ENCODE measurements at regions not wholly inside any gene's neighbourhood (a gene's known extent, or its start where the extent isn't known, plus 50 kb on each side); places are given as distances from the start of the nearest gene placed in this dataset.

- Histone ChIP-seq H3K79me1 (ENCODE audit: low read depth in 1 of 2, low read length in 2 of 2) (no peaks in the 10 kb centered on the region), H2BK5ac (ENCODE audit: low read depth, low read length, poor library complexity, severe bottlenecking) (no peak overlapping the region), H2AK5ac (ENCODE audit: low read depth, low read length) (no peak overlapping the region), H3K9ac (ENCODE audit: low read depth, low read length) (no peak overlapping the region), H3K27me3 (ENCODE audit: control insufficient read depth, insufficient read depth, low read length) (no peaks in the 10 kb centered on the region), H2BK20ac (ENCODE audit: low read depth, low read length) (no peak overlapping the region), H3K14ac (replicated peaks; ENCODE audit: low read depth, low read length) (no peak overlapping the region), H2AK9ac (replicated peaks; ENCODE audit: low read depth, low read length, poor library complexity) (no peak overlapping the region), H2BK15ac (ENCODE audit: low read depth, low read length) (no peak overlapping the region), H4K20me1 (ENCODE audit: insufficient read depth, low read length) (no peaks in the 10 kb centered on the region), H4K8ac (ENCODE audit: low read depth in 2 of 2, low read length in 2 of 2) (no peak overlapping the region), H4K5ac (ENCODE audit: low read depth, low read length) (no peak overlapping the region), H3K56ac (ENCODE audit: extremely low read depth, insufficient read depth, low read length) (no peak overlapping the region), H3K9me1 (ENCODE audit: insufficient read depth, low read length) (no peaks in the 10 kb centered on the region), H2AFZ (replicated peaks; ENCODE audit: low read length, poor library complexity) (no peak overlapping the region), H3K4ac (ENCODE audit: low read depth, low read length) (no peak overlapping the region), H3K9me3 (ENCODE audit: control insufficient read depth, insufficient read depth, low read length) (peaks cover 2% of the 10 kb centered on the region; the same call in 1 of the 2 replicates), H3K18ac (ENCODE audit: low read depth, low read length) (no peak overlapping the region), H3K4me1 (ENCODE audit: control insufficient read depth, insufficient read depth, low read length) (no peaks in the 10 kb centered on the region), H2BK120ac (ENCODE audit: low read depth, low read length) (no peak overlapping the region), H3K36me3 (ENCODE audit: control insufficient read depth, insufficient read depth, low read length) (no peaks in the 10 kb centered on the region), H3K23ac (ENCODE audit: low read depth, low read length) (no peak overlapping the region), H3K27ac (ENCODE audit: insufficient read depth, low read length) (no peak overlapping the region), H3K4me3 (ENCODE audit: insufficient read depth, low read depth, low read length) (no peak overlapping the region), H3K4me2 (ENCODE audit: low read depth, low read length) (no peak overlapping the region), H4K91ac (ENCODE audit: insufficient read depth, low read depth, low read length) (no peak overlapping the region)
- in situ Hi-C loops (cut with MboI; ENCODE audit: low sequenced_read_pairs) (no loop called here), intact Hi-C loops (cut with micrococcal nuclease) (no loop called here), dilution Hi-C loops (cut with HindIII; ENCODE audit: low sequenced_read_pairs, unreplicated experiment) (no loop called here)
- DNase-seq (no peak), ATAC-seq (ENCODE audit: low read depth) (no peak)
- TF ChIP-seq CHD1 (IDR thresholded peaks at IDR 0.05; ENCODE audit: low read depth, low read length) (no peak), RCOR1 (IDR thresholded peaks at IDR 0.05; ENCODE audit: insufficient replicate concordance, low read length) (no peak), POLR2A (IDR thresholded peaks at IDR 0.05; ENCODE audit: low read depth, low read length) (no peak), USF2 (IDR thresholded peaks at IDR 0.05; ENCODE audit: low read depth, low read length) (no peak), RAD21 (IDR thresholded peaks at IDR 0.05; ENCODE audit: low read length) (no peak), ELK1 (IDR thresholded peaks at IDR 0.05; ENCODE audit: borderline replicate concordance, low read depth, low read length) (no peak), MXI1 (IDR thresholded peaks at IDR 0.05; ENCODE audit: borderline replicate concordance, low read depth, low read length) (no peak), CEBPB (IDR thresholded peaks at IDR 0.05; ENCODE audit: low read depth, low read length) (no peak)
- ChIA-PET POLR2A (ENCODE audit: unreplicated experiment) (no interaction called here), CTCF (no interaction called here)
- BruUV-seq (replicated peaks), result no TSS peak
- WGBS, 2 experiments (ENCODE audit: extremely low coverage in 2 of 2, insufficient read length in 1 of 2), result no CpG with 5 or more reads among the region's 8 CpGs
Observed at GRCh38 chr14:26870722-26871617, 273.1 kb upstream of the NOVA1 start.

Data from IMR-90 (cell line).